CD4-positive, alpha-beta T cell treated with Interferon alpha-2 for 1 hour (primary cell): ENCODE measurements at regions not wholly inside any gene's neighbourhood (a gene's known extent, or its start where the extent isn't known, plus 50 kb on each side); places are given as distances from the start of the nearest gene placed in this dataset.
"Not testable (repeated sequence)": the region's sequence is repeated elsewhere in the genome, so short reads cannot be mapped to it uniquely, and the experiment has no call there.

Source experiments
- DNase-seq, 2 donors: peaks; one replicate each; pipeline ENCODE4 v3.0.0-alpha.2; 2020 to 2022

- DNase-seq, result no peak
Measured at GRCh38 chr12:86647800-86648199, 391.6 kb upstream of the MGAT4C start.

DNA sequence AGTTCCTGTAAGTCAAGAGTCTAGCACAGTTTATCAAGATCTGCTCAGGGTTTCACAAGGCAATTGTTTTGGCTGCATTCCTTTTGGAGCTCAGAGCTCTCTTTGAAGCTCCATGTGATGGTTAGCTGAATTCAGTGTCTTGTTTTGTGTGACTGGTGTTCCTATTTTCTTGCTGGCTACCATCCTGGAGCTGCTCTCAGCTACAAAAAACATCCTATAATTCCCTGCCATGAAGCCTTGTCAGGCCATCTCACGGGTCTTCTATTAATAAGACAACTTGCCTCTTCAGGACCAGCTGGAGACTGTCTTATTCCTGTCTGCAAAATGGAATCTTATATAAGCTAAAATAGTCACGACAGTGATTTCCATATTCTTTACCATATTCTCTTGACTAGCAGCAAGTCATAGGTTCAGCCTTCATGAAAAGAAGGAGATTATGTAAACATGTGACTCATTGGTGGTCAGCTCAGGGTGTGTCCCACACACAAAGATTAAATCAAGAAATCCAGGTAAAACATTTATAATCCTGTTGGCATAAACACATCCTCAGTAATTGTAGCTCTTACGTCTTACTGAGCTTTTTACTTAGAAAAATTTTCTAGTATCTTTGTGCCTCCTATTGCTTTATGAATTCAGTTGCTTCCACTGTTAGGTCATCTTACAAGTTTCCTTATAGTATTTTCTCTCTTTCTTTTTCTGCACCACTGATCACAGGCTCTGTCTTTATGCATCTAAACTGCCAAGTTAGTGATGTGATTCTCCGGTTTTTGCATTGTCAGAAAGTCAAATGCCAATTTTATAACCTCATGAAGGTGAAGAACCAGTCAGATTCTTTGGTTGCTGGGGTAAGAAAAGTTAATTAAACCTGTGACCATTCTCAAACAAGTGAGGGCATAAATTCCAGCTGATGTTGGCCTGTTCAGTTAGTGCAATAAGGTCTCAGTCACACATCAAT lies 378.5 kb upstream of the MGAT4C start:
- DNase-seq, result no peak

- no peak for DNase-seq
Measured at GRCh38 chr12:86627001-86627400, 370.8 kb upstream of the MGAT4C start.

- no peak for DNase-seq
Measured at GRCh38 chr12:86623267-86623666, 367.1 kb upstream of the MGAT4C start.

GRCh38 chr12:86621957-86622356 lies 365.8 kb upstream of the MGAT4C start:
- DNase-seq, result no peak

DNA sequence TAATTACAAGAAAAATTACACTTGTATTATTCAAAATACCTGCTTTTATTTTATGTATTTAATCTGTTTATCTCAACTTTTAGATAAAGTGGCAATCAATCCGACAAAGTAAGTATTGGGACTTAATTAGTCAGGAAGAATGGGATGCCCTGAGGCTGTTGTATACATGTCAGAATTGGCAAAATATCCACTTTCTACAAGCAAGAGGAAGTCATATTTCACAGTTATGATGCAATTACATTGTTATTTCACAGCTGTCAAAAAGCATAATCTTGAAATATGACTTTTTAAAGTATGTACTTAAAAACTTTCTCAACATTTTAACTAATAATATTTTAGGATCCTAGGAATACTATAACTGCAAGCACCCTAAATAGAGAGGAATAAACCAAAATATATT lies 357.1 kb upstream of the MGAT4C start:
- no peak for DNase-seq

DNA sequence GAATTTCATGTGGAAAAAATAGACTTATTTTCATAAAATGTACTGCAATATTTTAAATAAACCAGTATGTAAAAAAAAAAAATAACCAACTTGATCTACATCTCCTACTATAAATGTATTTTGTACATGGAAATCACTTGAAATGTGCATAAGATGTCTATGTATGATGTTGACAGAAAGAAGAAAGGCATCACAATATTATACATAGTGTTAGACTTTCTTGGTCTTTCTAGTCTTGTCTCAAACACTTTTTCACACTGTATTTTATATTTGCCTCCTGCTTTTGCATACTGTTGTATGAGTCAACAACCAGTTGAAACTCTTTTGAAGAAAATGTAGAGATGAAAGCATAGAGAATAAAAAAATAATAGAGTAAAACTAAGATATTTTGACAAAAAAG lies 352.4 kb upstream of the MGAT4C start:
- no peak for DNase-seq

GRCh38 chr12:86601550-86602308 lies 345.5 kb upstream of the MGAT4C start:
- no peak for DNase-seq

DNA sequence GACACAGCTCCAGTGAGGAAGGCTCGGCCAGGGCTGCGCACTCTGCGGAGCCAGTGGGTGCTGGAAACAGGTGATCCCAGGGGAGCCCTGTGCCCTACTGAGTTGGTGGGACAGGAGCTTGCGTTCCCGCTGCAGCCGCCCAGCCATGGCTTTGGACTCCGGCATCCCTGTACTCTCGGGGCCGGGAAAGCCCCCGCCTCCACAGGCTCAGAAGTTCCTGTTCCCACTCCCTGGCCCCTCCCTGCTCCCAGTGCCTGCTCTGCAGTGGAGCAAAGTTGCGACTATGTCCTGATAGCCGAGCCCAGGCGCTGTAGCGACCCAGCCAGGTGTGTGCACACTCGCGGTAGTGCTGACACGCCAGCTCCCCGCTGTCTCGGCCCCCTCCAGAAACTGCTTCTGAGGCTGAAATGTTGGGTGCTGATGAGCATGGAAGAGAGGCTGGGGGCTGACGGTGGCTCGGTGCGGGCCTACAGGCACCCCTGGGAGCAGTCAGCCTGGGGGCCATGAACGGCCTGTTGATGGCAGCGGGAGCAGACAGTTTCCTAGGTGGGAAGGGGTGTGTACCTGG lies 344.6 kb upstream of the MGAT4C start:
- DNase-seq, result no peak

- no peak for DNase-seq
Measured at GRCh38 chr12:86597431-86597830, 341.2 kb upstream of the MGAT4C start.

DNA sequence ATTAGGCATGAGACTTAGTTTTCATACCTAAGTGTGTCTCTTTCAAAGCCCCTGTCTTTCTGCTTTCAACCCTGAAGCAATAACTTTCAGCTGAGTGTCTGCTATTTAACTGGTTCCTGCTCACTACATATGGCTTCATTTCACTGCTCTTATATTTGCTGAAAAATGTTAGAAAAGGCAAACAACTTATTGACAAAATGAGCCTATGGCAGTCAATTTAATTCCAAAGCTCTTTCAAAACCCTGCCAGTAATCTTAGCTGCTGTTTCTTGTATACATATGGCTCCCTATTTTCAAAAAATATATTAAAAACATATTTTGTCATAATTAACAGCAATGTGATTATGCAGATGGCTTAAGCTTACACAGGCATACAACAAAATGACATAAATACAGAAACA lies 334.1 kb upstream of the MGAT4C start:
- DNase-seq, result no peak

GRCh38 chr12:86574143-86574542 lies 318.0 kb upstream of the MGAT4C start:
- no peak for DNase-seq

- DNase-seq, result no peak
Measured at GRCh38 chr12:86572455-86572854, 316.3 kb upstream of the MGAT4C start.

- DNase-seq, result no peak
Measured at GRCh38 chr12:86565038-86565437, 308.8 kb upstream of the MGAT4C start.

DNA sequence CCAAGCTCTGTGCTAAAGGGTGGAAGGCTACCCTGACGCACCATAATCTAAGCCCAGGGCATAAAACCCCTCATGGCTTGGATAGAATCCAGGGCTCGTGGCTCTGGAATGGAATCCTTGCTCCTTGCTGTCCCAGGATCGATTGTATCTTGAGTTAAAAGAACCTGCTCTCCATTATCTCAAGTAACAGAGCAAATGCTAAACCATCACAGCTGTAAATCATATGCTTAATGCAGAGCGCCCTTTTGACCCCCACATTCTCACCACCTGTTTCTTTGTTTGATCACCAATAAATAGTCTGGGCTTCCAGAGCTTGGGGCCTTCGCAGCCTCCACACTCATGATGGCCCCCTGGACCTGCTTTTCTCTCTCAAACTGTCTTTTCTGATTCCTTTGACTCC lies 299.3 kb upstream of the MGAT4C start:
- not testable (repeated sequence) for DNase-seq

DNA sequence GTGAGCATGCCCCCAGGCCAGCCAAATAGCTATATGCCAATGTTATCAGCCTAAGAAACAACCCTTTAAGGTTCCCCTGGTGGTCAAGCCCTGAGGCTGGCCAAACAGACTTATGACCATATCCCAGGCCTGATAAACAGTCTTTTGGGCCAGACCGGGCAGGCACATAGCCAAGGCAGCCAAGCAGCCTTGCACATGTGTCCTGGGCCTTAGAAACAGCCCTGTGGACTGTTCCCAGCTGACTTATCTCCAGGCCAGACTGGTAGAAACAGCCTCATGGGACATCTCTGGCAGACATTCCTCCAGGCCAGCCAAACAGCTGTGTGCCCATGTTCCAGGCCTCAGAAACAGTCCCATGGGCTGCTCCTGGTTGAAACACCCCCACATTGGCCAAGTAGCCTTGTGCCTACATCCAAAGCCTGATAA lies 295.0 kb upstream of the MGAT4C start:
- no peak for DNase-seq

- DNase-seq, result no peak
Measured at GRCh38 chr12:86550218-86551145, 294.3 kb upstream of the MGAT4C start.

GRCh38 chr12:86543716-86544115 lies 287.5 kb upstream of the MGAT4C start:
- no peak for DNase-seq

DNA sequence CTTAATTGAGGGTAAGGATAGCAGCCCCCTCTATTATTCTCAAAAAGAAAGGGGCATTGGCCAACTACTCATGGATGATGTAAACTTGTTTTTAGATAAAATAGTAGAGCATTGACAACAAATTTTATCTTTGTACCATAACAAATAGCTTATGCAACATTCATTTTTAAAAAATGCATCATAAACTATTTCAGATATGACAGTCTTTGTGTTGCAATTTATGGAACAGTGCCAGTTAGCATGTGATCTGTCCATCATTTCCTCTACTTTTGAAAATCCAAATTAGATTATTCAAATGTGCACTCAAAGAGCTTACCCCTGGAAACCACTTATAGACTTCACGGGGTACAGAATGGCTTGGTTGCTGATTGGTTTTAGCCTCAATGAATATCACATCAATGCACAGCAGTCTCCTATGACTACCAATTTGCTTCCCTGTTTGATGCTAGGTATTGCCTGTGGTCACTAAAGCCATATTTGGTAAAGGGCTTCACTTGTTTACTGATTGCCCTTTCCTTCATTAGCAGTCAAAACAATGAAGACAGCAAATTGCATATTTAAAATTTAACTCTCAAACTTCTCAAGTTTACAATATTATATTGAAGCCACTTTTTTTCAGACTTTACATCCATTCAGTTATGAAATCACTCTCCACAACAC lies 274.9 kb upstream of the MGAT4C start:
- DNase-seq, result no peak

GRCh38 chr12:86526060-86526595 lies 269.9 kb upstream of the MGAT4C start:
- no peak for DNase-seq

GRCh38 chr12:86523844-86524243 lies 267.7 kb upstream of the MGAT4C start:
- no peak for DNase-seq

DNA sequence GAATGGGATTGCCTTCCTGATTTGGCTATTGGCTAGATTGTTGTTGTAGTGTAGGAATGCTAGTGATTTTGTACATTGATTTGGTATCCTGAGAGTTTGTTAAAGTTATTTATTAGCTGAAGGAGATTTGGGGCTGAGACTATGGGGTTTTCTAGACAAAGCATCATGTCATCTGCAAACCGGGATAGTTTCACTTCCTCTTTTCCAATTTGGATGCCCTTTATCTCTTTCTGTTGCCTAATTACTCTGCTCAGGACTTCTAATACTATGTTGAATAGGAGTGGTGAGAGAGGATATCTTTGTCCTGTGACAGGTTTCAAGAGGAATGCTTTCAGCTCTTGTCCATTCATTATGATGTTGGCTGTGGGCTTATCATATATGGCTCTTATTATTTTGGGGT lies 265.7 kb upstream of the MGAT4C start:
- DNase-seq, result no peak
